Aorta (tissue), 5 donors: ENCODE measurements at regions not wholly inside any gene's neighbourhood (a gene's known extent, or its start where the extent isn't known, plus 50 kb on each side); places are given as distances from the start of the nearest gene placed in this dataset.

Experiments
- ATAC-seq: fragments of 200-7000 bp; cut with Tn5 transposase; one replicate; pipeline ENCODE4 v1.9.1; 2022; ENCODE audit warnings: moderate library complexity; ENCODE audit not compliant: low FRiP score
- DNase-seq, 2 donors: peaks; one replicate each; pipeline ENCODE4 v3.0.0-alpha.2; 2020
- H3K27ac ChIP-seq, 2 donors: one replicate each; pipeline ENCODE4 v1.5.1; 2013; ENCODE audit warnings: low read length in 2 of 2, mild to moderate bottlenecking in 2 of 2, moderate library complexity in 2 of 2, control low read depth in 1 of 2, inconsistent platforms in 1 of 2, low read depth in 1 of 2
- H3K27me3 ChIP-seq, 2 donors: one replicate each; pipeline ENCODE4 v1.6.1; 2013; ENCODE audit warnings: control low read depth in 1 of 2, low read length in 1 of 2, mild to moderate bottlenecking in 1 of 2, moderate library complexity in 1 of 2; ENCODE audit not compliant: insufficient read depth in 2 of 2, control insufficient read depth in 1 of 2
- H3K36me3 ChIP-seq, 2 donors: one replicate each; pipeline ENCODE4 v1.6.1; 2013; ENCODE audit warnings: control low read depth in 1 of 2, low read length in 1 of 2, mild to moderate bottlenecking in 1 of 2; ENCODE audit not compliant: insufficient read depth in 2 of 2, control insufficient read depth in 1 of 2
- H3K4me1 ChIP-seq, 2 donors: one replicate each; pipeline ENCODE4 v1.6.1; 2013; ENCODE audit warnings: low read length in 2 of 2, control low read depth in 1 of 2, mild to moderate bottlenecking in 1 of 2, moderate library complexity in 1 of 2; ENCODE audit not compliant: insufficient read depth in 2 of 2, control insufficient read depth in 1 of 2
- H3K4me3 ChIP-seq, 2 donors: one replicate each; pipeline ENCODE4 v1.5.1; 2013; ENCODE audit warnings: low read length in 2 of 2, control low read depth in 1 of 2, mild to moderate bottlenecking in 1 of 2
- H3K9me3 ChIP-seq: one replicate; pipeline ENCODE4 v1.6.1; 2013; ENCODE audit warnings: mild to moderate bottlenecking, low read length; ENCODE audit not compliant: control insufficient read depth
- WGBS, 2 donors: extraction: QIAGEN DNeasy Blood & Tissue Kit; methylation state at CpG; one replicate each; pipeline ENCODE4 v1.1.7; 2013; 5-methylcytosine and 5-hydroxymethylcytosine counted together
- intact Hi-C, 2 donors: fragments of 100-400 bp; cut with DNase I; formaldehyde crosslinking; loops; one replicate each; pipeline versions ENCODE4 v1.14.2 to v1.15.0; 2022
- donor health status: healthy with polysubstance abuse.
- donor health status: Bipolar disorder and iron deficiency.
- donor health status: DM: no; HTN: no; CAD: no.
- donor health status: DM: no; HTN: no; CAD: no.
- donor health status: DM: yes; HTN: yes; CAD: no.

DNA sequence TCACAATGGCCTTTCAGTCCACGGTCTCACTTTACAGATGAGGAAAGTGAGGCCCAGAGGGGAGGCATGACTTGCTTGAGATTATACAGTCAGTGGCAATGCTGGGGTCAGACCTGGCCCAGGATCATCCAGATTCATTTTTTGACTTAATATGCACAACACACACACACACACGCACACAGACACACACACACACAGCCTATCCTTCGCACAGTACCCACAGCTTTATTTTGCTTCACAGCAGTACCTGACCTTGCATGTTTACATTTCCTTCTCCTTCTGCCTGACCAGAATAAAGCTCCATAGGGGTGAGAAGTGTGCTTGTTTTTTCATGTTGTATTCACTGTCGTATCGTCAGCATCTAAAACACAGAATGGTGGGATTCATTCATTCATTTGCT, 79.8 kb downstream of the VEGFA start:
- Histone ChIP-seq H3K27me3 (no peaks in the 10 kb centered on the region), H3K36me3 (no peaks in the 10 kb centered on the region), H3K27ac (no peak overlapping the region), H3K4me3 (no peak overlapping the region), H3K9me3 (no peaks in the 10 kb centered on the region), H3K4me1 (no peaks in the 10 kb centered on the region)
- DNase-seq: no peak
- intact Hi-C loops: no loop called here
- no peak for ATAC-seq
- 95% methylated on average over 5 of the region's 5 CpGs for WGBS, 2 donors

DNA sequence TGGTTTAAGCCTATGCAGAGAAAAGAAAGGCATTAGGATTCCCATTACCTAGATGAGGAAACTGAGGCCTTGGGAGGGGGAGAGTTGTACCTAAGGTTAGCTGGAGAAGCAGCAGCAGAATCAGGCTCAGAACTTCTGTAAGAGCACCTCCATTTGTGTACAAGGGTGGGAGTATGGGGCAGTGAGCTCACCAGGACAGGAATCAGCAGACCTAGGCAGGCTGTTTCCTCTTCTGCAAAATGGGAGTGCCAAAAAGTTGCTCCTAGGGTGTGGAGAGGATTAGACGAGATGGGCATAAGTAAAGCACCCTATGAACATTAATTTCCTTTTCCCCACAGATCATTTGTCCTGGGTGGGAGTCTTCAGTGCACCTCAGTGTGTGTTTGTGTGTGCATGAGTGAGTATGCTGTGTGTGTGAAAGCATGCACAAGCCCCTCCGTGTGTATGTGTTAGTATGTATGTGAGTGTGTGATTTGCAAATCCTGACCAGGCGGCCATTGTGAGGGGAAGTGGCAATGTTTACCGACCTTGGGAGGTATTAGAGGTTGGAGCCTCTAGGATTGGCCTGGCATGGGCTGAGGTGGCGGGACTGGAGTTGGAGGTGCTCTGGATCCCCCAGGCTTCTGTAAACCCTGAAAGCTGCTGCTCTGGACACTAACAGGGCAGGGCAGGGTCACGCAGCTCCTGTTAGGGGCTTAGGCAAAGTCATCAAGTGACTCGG, 78.8 kb downstream of the VEGFA start:
- WGBS, 2 donors: 89 to 92% methylated on average over 7 of the region's 7 CpGs
- intact Hi-C loops: no loop called here
- Histone ChIP-seq H3K9me3 (no peaks in the 10 kb centered on the region), H3K27ac (no peak overlapping the region), H3K4me1 (no peaks in the 10 kb centered on the region), H3K4me3 (no peak overlapping the region), H3K36me3 (no peaks in the 10 kb centered on the region), H3K27me3 (no peaks in the 10 kb centered on the region)
- DNase-seq (no peak), ATAC-seq (no peak)

- Histone ChIP-seq H3K4me1 (no peaks in the 10 kb centered on the region), H3K27me3 (no peaks in the 10 kb centered on the region), H3K4me3 (no peak overlapping the region), H3K9me3 (no peaks in the 10 kb centered on the region), H3K36me3 (no peaks in the 10 kb centered on the region), H3K27ac (no peak overlapping the region)
- DNase-seq: no peak
- ATAC-seq: no peak
- WGBS, 2 donors: 70 to 77% methylated on average over 5 of the region's 5 CpGs
- intact Hi-C loops: no loop called here
Observed at GRCh38 chr6:43847741-43848630, 78.0 kb downstream of the VEGFA start.

DNA sequence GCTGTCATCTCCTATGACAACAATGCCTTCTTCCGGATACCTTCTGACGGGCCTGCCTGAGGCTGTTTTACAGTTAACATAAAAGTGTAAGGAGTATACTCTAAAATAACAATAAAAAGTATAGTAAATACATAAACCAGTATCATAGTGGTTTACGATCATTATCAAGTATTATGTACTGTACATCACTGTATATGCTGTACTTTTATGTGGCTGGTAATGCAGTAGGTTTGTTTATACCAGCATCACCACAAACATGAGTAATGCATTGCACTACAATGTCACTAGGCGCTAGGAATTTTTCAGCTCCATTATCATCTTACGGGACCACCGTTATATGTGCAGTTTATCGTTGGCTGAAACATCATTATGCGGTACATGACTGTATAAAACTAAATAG, 76.5 kb downstream of the VEGFA start:
- H3K4me1 ChIP-seq: no peaks in the 10 kb centered on the region
- no peak overlapping the region for H3K4me3 ChIP-seq
- no peaks in the 10 kb centered on the region for H3K27me3 ChIP-seq
- H3K9me3 ChIP-seq: no peaks in the 10 kb centered on the region
- intact Hi-C loops: no loop called here
- ATAC-seq: no peak
- 91 to 94% methylated on average over 8 of the region's 8 CpGs for WGBS, 2 donors
- DNase-seq: no peak
- H3K27ac ChIP-seq: no peak overlapping the region
- no peaks in the 10 kb centered on the region for H3K36me3 ChIP-seq

DNA sequence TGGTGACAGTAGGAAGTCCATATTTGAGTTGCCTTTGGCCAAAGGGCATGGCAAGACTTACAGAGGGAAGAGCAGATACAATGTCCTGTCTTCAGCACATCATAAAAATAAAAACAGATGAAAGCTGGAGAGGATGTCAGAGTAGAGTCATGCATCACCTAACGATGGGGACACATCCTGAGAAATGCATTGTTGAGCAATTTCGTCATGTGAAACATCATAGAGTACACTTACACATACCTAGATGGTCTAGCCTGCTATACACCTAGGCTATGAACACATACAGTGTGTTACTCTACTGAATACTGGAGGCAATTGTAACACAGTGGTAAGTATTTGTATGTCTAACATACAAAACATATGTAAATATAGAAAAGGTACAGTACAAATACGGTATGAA, 75.6 kb downstream of the VEGFA start:
- no peak for ATAC-seq
- H3K9me3 ChIP-seq: no peaks in the 10 kb centered on the region
- 55 to 56% methylated on average over 3 of the region's 3 CpGs for WGBS, 2 donors

DNA sequence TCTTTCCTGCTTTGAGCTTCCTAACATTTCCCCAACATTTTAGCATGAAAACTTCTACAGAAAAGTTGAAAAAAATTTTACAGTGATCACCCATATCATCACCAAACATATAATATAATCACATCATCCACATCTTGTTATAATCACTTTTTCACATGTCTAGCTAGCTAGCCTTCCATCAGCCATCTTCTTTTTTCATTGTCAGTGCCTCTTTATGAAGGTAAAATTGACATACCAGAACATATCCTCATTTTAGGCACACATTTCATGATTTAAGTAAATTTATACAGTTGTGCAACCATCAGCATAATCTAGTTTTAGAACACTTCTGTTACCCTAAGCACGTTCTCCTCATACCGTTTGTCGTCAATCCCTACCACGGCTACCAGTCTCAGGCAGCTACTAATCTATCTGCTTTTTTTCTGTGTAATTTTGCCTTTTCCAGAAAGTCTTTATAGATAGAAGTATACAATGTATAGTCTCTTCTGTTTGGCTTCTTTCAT, 73.7 kb downstream of the VEGFA start:
- no peak for DNase-seq
- WGBS, 2 donors: 88 to 91% methylated on average over 4 of the region's 4 CpGs
- ATAC-seq: no peak
- H3K9me3 ChIP-seq: no peaks in the 10 kb centered on the region
- intact Hi-C loops: no loop called here
- no peaks in the 10 kb centered on the region for H3K27me3 ChIP-seq
- H3K27ac ChIP-seq: no peak overlapping the region
- no peak overlapping the region for H3K4me3 ChIP-seq
- no peaks in the 10 kb centered on the region for H3K36me3 ChIP-seq
- H3K4me1 ChIP-seq: no peaks in the 10 kb centered on the region

More for the DNA sequence above, 75.6 kb downstream of the VEGFA start:
- DNase-seq: no peak
- Histone ChIP-seq H3K36me3 (no peaks in the 10 kb centered on the region), H3K27ac (no peak overlapping the region), H3K27me3 (no peaks in the 10 kb centered on the region), H3K4me1 (no peaks in the 10 kb centered on the region), H3K4me3 (no peak overlapping the region)
- intact Hi-C loops: no loop called here

DNA sequence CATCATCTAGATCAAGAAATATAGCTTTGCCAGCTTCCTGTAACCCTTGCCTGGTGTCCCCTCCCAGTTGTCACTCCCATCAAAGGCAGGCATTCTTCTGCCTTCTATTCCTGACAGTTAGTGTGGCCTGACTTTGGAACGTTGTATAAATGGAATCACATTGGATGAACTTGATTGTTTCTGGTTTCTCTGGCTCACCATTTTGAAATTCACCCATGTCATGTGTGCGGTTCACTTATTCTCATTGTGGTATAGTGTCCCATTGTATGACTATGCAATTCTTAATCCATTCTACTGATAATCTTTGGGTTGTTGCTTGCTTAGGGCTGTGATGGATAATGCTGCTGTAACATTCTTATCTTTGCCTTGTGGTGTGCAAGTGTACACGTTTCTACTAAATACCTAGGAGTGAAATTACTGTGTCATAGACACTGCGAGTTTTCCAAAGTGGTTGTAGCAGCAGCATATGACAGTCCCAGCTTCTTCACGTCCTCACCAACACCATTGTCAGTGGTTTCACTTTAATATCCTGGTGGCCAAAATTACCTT, 73.2 kb downstream of the VEGFA start:
- 66 to 68% methylated on average over 5 of the region's 5 CpGs for WGBS, 2 donors
- DNase-seq: no peak
- intact Hi-C loops: no loop called here

DNA sequence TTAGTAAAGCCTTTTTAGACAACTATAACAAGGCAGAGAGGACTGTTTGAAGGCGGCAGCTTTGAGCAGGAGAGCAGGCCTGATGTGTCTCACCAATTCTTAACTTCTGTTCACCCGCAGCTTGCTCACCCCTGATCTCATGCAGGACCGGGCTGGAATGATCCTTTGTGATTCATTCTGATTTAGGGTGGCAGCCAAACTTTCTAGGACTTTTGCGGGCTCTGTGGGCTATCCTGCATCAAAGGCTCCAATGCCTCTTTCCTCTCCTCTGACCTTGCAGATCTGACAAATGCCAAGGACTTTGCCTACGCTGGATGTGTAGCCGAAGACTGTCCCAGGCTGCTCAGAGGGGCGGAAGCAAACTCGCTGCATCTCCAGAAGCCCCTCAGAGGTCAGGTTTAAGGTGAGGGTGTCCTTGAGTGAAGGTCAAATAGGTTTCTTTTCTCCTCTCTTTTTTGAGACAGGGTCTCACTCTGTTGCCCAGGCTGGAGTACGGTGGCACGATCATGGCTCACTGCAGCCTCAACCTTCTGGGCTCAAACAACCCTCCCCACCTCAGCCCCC, 72.3 kb downstream of the VEGFA start:
- 79 to 85% methylated on average over 10 of the region's 10 CpGs for WGBS, 2 donors
- ATAC-seq: no peak
- no peak overlapping the region for H3K4me3 ChIP-seq
- no peaks in the 10 kb centered on the region for H3K4me1 ChIP-seq
- no peaks in the 10 kb centered on the region for H3K27me3 ChIP-seq
- no peaks in the 10 kb centered on the region for H3K9me3 ChIP-seq
- intact Hi-C loops: no loop called here
- H3K27ac ChIP-seq: no peak overlapping the region
- DNase-seq: no peak
- no peaks in the 10 kb centered on the region for H3K36me3 ChIP-seq

More for the DNA sequence above, 73.2 kb downstream of the VEGFA start:
- Histone ChIP-seq H3K27me3 (no peaks in the 10 kb centered on the region), H3K27ac (no peak overlapping the region), H3K9me3 (no peaks in the 10 kb centered on the region), H3K36me3 (no peaks in the 10 kb centered on the region), H3K4me3 (no peak overlapping the region), H3K4me1 (no peaks in the 10 kb centered on the region)
- ATAC-seq: no peak
